ENCODE measurements at regions not wholly inside any gene's neighbourhood (a gene's known extent, or its start where the extent isn't known, plus 50 kb on each side); places are given as distances from the start of the nearest gene placed in this dataset.
"Not testable (repeated sequence)": the region's sequence is repeated elsewhere in the genome, so short reads cannot be mapped to it uniquely, and the experiment has no call there.

- no peak for DNase-seq
These were observed 203.7 kb upstream of the SSTR1 start for GRCh38 chr14:38003746-38004609.

DNA sequence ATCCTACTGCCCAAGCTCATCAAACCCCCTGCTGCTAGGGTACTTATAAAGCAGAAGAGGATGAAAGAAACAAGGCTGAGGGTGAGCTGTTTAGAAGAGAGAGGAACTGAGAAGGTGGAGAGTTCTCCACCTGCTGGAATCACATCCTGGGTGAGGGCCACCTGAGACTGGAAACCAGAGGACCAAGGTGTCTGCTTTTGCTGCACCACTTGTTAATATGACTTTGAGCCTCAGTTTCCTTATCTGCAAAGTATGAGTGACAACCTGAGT, 203.2 kb upstream of the SSTR1 start:
- no peak for DNase-seq

DNA sequence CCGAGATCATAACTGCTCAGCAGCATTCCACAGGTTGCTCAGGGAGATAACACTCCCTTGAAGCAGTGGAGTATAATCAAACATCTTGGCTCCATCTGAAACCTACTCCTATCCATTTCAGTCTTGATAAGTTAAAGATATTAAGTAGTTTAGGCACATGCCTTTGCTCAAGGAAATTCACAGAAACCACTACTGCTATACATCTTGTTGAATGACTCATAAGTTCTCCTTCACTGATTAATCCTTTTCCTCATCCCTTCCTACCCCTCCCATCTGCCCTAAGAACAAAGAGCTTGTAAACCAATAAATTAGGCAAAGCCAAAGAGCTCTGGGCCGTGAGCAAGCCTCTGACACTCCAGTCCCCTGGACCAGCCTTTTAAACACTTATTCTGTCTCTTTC, 196.5 kb upstream of the SSTR1 start:
- DNase-seq, result not testable (repeated sequence)

DNA sequence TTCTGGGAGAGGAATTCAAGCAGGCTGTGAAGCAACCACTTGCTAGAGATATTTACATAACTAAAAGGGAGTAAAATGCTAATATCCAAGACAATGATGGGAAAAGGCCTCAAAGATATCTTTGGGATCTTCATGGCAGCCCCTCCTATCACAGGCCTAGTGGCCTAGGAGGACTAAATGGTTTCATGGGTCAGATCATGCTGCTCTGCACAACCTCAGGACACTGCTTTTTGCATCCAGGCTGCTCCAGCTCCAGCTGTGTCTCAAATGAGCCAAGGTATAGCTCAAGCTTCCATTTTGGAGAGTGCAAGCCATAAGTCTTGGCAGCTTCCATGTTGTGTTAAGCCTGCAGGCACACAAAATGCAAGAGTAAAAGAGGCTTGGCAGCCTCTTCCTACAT, 195.6 kb upstream of the SSTR1 start:
- DNase-seq, result no peak

DNA sequence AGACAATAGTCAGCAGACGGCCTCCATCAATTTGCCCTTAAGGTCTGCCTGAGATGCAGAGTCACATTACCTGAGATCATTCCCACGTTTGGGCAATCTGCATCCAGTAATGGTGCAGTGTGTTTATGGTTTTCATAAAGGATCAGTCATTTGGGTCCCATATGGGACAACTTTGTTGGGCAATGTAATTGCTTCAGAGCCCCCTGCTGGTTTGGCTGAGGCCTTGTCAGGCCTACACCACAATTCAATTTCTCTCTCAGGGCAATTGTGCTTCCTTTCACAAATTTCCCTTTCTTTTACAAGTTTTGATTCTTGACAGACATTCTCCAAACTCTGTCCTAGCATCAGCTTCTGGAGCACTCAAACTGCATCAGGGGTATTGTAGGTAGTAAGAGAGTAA, 191.2 kb upstream of the SSTR1 start:
- no peak for DNase-seq

DNA sequence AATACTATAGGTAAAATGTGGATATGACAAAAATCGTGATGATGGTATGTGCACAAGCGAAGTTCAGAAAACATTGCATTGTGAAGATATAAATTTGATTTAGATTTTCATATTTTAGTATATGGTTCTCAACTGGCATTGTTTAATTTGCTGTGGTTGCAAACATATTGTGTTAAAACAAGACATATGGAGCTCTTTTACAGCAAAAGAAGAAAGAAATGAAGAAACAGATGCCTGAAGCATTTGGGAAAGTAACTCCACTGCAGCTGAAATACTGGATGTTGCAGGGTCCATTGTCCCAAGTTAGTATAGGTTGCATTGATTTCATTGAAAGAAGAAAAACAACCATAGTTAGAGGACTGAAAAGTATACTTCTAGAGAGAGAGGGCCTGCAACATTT, 185.8 kb upstream of the SSTR1 start:
- no peak for DNase-seq

DNA sequence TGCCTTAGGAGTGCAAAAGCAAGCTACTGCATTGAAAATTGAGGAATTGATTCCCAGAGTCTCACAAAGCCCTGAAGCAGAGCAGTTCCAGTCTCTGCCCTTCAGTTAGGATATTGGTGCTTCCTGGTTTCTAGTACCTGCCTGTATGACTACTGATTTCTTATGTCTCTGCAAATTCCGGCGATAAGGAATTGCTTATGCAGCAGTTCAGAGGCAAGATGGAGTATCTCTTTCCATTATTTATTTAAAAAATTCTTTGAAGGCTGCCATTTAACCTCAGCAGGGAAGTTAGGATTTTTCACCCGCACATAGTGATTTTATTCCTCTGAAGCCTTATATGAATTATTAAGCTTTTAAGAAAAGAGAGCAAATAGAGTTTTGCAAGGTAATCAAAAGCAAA, 184.9 kb upstream of the SSTR1 start:
- DNase-seq, result no peak

- no peak for DNase-seq
These were observed 169.5 kb upstream of the SSTR1 start for GRCh38 chr14:38038171-38038570.

GRCh38 chr14:38038986-38039385, 168.7 kb upstream of the SSTR1 start:
- DNase-seq, result no peak

DNA sequence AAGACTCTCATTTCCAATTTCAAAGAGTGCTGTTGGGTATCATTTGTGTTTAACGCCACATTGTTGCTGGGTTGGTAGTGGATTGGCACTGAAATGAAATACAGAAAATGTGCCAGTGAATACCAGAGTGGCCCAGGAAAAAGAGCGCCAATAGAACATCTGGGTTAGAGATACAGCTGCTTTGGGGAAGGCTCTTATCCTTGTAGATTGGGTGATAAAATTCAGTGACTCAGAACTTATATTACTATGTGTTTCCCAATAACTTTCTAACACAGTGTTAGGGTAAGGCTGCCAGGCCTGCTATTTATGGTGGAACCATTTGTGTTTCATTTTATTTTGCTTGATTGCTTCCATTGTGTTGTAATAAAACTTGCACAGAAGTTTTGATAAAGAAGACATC, 168.2 kb upstream of the SSTR1 start:
- DNase-seq, result no peak

GRCh38 chr14:38040411-38040810, 167.3 kb upstream of the SSTR1 start:
- DNase-seq, result no peak

DNA sequence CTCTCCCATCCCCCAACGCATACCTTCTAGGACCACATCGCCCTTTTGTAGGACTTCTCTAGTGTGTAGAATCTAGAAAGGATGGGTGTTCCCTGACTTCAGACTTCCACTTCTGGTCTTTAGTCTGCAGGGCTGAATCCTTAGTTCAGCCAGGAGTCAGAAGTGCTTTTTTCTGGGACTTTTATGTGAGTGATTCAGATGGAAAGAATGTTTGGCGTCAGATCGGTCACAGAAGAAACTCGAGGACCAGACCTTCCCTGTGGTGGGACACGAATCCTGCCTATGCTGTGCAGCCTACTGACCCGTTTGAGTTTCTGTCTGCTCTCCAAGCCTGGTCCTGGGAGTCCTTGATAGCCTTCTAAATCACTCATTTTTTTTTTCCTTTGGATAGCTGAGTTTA, 165.4 kb upstream of the SSTR1 start:
- no peak for DNase-seq

DNA sequence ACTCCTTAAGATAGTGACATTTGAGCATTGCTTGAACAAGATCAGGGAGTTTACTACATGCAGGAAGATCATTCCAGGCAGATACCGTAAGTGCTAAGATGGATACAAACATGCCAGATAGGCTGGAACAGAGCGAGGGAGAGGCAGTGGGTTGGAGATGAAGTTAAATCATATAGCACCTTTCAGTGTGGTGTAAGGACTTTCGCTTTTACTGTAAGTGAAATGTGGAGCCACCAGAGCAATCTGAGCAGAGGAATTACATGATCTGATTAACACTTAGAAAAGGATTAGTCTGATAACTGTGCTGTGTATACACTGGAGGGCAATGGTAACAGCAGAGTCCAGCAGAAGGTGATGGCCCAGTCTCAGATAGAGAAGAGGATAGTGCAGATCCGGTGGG, 163.0 kb upstream of the SSTR1 start:
- no peak for DNase-seq

DNA sequence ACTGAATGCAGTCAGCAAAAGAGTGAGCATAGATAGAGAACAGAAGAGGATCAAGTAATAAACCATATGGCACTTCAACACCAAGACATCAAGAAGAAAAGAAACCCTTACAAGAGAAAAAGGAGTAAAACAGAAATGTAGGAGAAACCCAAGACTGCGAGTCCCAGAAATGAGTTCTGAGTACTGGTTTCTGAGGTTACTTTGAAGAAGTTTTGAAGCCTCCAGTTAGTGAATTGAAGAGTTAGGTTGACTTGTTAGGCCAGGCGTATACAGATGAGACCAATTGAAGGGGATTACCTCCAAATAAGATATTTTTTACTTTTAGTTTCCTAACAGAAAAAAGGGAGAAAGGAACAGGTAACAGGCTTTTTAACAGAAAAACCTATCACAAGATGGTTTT, 162.2 kb upstream of the SSTR1 start:
- no peak for DNase-seq

DNA sequence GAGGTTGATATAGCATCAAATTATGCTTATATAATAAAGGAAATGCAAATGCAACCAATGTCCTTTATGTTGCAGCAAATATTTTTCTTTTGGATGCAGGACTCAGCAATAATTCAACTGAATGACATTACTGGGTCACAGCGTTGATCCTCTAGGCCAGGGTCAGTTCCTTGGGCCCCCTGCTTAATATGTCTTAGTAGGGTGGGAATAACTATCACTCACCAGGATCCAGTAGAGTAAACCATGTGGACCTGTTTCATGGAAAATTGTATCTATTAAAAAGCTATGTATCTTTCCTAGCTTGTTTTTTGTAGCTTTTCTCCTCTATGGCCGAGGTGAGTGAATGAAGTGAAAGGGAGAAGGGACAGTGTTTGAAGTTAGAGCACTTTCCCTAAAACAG, 161.5 kb upstream of the SSTR1 start:
- DNase-seq, result no peak

- DNase-seq, result no peak
These were observed 160.4 kb upstream of the SSTR1 start for GRCh38 chr14:38047195-38047902.

DNA sequence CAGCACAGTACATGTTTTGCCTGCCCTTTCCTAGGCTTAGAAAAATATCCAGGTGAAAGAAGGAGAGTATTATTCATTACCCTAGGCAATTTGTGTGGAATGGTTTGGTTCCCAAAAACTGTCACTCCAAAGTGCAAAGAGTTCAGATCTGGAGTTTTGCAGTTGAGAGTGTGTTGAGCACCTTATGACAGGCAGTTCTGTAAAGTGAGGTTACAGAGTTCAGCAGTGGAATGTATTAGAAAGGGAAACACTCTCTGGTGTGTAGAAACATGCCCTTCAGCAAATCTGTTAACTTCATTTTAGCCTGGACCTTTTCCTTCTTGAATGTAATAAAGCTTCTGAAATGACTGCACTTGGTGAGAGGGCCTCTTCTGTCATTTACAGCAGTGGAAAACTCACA, 154.0 kb upstream of the SSTR1 start:
- DNase-seq, result no peak

GRCh38 chr14:38056270-38056669, 151.4 kb upstream of the SSTR1 start:
- DNase-seq, result no peak

DNA sequence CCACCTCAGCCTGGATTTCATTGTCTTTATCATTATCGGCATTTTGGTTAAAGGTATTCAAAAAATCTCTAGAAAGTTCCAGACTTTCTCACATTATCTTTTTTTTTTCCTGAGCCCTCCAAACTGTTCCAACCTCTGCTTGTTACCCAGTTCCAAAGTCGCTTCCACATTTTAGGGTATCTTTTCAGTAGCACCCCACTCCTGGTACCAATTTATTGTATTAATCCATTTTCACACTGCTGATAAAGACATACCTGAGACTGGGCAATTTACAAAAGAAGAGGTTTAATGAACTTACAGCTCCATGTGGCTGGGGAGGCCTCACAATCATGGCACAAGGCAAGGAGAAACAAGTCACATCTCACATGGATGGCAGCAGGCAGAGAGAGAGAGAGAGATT, 145.5 kb upstream of the SSTR1 start:
- DNase-seq, result not testable (repeated sequence)

- no peak for DNase-seq
These were observed 143.9 kb upstream of the SSTR1 start for GRCh38 chr14:38063711-38064320.

DNA sequence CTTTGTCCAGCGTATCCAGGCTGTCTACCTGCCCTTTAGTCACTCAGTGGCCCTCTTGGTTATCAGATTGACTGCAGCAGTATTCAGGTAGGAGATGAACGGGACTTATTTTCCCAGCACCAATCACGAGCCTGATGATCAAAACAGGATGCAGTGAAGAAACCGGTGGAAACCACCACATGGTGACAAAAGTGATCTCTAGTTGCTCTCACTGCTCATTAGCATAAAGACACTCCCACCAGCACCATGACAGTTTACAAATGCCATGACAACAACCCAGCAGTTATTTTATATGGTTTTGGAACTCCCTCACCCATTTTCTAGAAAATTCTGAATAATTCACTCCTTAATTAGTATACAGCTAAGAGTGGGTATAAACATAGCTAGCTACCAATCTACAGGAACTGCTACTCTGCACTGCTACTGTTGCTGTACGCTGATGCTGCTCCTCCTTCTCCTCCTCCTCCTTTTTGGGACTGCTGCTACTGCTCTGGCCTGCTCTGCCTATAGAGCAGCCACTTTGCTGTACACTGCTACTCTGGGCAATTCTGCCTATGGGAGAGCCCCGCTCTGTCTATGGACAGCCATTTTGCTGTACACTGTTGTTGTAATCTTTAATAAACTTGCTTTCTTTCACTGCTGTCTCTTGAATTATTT, 142.5 kb upstream of the SSTR1 start:
- peak; percentile 15 to 37 for DNase-seq

DNA sequence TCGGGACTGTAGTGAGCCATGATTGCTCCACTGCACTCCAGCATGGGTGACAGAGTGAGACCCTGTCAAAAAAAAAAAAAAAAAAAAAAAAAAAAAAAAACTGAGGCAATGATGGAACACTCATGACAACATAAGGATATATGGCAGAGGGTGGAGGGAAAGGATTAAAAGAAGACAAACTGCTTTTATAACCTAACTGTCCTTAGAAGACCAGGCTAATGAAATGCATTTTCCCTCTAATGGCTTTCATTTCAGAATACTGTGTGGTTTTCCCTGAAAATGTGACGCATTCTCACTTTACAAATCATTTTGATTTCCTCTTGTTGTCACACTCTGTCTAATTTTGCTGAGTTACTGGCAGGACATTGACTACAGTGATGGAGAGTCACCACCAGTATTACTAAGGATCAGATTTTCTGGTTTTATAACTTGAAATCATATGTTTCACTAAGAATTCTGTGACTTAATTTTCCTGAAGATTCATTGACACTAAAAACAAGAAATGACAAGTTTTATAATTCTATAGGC, 137.6 kb upstream of the SSTR1 start:
- no peak for DNase-seq

GRCh38 chr14:38073641-38074040, 134.1 kb upstream of the SSTR1 start:
- DNase-seq, result no peak

DNA sequence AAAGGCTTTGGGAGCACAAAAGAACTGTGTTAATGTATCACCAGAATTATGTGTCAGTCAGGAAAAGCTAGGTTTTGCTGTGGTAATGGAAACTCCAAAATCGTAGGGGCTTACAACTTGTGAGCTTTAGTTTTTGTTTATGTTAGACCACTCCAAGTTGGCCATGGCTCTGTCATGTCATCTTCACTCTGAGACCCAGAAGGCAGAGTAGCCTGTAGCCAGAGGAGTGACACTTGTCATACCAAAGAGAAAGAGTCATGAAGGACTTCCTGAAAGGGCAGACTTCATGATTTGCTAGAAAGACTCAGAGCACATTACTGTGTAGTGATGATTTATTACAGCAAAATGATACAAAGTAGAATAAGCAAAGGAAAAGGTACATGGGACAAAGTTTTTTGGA, 133.6 kb upstream of the SSTR1 start:
- DNase-seq, result no peak

Measured in activated CD4-positive, alpha-beta T cell treated with anti-CD3 and anti-CD28 coated beads, Interleukin-2, amount 50 U/mL, for 4 hours (primary cell).